BJ (cell line): ENCODE measurements at regions not wholly inside any gene's neighbourhood (a gene's known extent, or its start where the extent isn't known, plus 50 kb on each side); places are given as distances from the start of the nearest gene placed in this dataset.
"Not testable (repeated sequence)": the region's sequence is repeated elsewhere in the genome, so short reads cannot be mapped to it uniquely, and the experiment has no call there.

ENCODE experiments used
- CTCF ChIA-PET: fragments of 350-600 bp; formaldehyde crosslinking; extraction: SDS; loops from one replicate; lab custom pipeline; 2021; ENCODE audit warnings: antibody characterized with exemption, inconsistent platforms; lab: Yijun Ruan, JAX
- POLR2A ChIA-PET: fragments of 300-600 bp; sonication (Branson Sonifier 250); formaldehyde crosslinking; extraction: SDS; loops from one replicate; lab custom pipeline; 2021; ENCODE audit warnings: antibody characterized with exemption; lab: Charles Lee
- DNase-seq: peaks from one replicate; pipeline ENCODE4 v3.0.0-alpha.2; 2011; ENCODE audit warnings: low read depth
- H3K27me3 ChIP-seq: 2 replicates; pipeline ENCODE4 v1.6.0; 2011; ENCODE audit warnings: low read length; ENCODE audit not compliant: control insufficient read depth, insufficient read depth
- H3K36me3 ChIP-seq: 2 replicates; pipeline ENCODE4 v1.5.1; 2011; ENCODE audit warnings: low read length; ENCODE audit not compliant: control insufficient read depth, insufficient read depth
- H3K4me3 ChIP-seq: 2 replicates; pipeline ENCODE4 v1.5.1; 2011; ENCODE audit warnings: low read depth, mild to moderate bottlenecking, control low read depth, low read length
- TF ChIP-seq, protein P1 (sequence below): IDR thresholded peaks from 2 replicates; pipeline ENCODE4 v1.5.1; 2011; ENCODE audit warnings: low read depth, mild to moderate bottlenecking, control low read depth, inconsistent platforms, low read length, moderate library complexity; ENCODE audit not compliant: insufficient read depth

GRCh38 chr3:80331494-80332170 is 563.8 kb upstream of the ROBO1 start:
- POLR2A ChIA-PET, result no interaction called here
- CTCF ChIA-PET, result no interaction called here

DNA sequence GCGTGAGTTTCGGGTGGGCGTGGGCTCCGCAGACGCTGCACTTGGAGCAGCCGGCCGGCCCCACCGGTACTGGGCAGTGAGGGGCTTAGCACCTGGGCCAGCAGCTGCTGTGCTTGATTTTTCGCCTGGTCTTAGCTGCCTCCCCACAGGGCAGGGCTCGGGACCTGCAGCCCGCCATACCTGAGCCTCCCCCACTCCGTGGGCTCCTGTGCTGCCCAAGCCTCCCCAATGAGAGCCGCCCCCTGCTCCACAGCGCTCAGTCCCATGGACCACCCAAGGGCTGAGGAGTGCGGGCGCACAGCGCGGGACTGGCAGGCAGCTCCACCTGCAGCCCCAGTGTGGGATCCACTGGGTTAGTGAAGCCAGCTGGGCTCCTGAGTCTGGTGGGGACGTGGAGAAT is 546.7 kb upstream of the ROBO1 start:
- DNase-seq, CTCF ChIA-PET: not testable (repeated sequence)

More at GRCh38 chr3:80331494-80332170, 563.8 kb upstream of the ROBO1 start:
- no peaks in the 10 kb centered on the region for H3K36me3 ChIP-seq
- no peak for DNase-seq
- H3K27me3 ChIP-seq, result no peaks in the 10 kb centered on the region
- no peak overlapping the region for H3K4me3 ChIP-seq
- TF ChIP-seq, protein P1, sequence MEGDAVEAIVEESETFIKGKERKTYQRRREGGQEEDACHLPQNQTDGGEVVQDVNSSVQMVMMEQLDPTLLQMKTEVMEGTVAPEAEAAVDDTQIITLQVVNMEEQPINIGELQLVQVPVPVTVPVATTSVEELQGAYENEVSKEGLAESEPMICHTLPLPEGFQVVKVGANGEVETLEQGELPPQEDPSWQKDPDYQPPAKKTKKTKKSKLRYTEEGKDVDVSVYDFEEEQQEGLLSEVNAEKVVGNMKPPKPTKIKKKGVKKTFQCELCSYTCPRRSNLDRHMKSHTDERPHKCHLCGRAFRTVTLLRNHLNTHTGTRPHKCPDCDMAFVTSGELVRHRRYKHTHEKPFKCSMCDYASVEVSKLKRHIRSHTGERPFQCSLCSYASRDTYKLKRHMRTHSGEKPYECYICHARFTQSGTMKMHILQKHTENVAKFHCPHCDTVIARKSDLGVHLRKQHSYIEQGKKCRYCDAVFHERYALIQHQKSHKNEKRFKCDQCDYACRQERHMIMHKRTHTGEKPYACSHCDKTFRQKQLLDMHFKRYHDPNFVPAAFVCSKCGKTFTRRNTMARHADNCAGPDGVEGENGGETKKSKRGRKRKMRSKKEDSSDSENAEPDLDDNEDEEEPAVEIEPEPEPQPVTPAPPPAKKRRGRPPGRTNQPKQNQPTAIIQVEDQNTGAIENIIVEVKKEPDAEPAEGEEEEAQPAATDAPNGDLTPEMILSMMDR, result no peak

GRCh38 chr3:80308637-80309036 is 540.8 kb upstream of the ROBO1 start:
- DNase-seq, result no peak
- TF ChIP-seq, protein P1, result no peak
- Histone ChIP-seq H3K36me3 (no peaks in the 10 kb centered on the region), H3K4me3 (no peak overlapping the region), H3K27me3 (no peaks in the 10 kb centered on the region)
- ChIA-PET CTCF (no interaction called here), POLR2A (no interaction called here)

More for the DNA sequence above, 546.7 kb upstream of the ROBO1 start:
- POLR2A ChIA-PET, H3K27me3 ChIP-seq, H3K4me3 ChIP-seq, H3K36me3 ChIP-seq: not testable (repeated sequence)

DNA sequence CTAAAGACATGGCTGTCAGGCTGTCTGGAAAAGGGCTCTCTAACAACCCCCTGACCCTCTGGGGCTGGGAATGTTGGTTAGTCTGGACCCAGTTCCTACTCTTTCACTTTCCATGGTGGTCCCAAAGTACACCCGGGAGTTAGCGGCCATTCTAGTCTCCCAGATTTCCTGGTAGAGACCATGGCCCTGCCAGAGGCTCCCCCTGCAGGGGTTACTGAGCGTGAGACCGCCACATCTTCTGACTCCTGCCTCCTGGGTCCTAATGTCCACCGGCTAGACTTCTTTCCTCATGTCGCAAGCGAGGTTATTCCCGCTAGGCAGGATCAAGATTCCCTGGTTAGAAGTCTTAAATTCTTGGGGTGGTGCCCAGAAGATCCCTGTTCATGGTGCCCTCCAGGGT is 540.0 kb upstream of the ROBO1 start:
- TF ChIP-seq, protein P1, result no peak
- no peak for DNase-seq
- no peaks in the 10 kb centered on the region for H3K27me3 ChIP-seq
- CTCF ChIA-PET, result no interaction called here
- POLR2A ChIA-PET, result no interaction called here
- no peak overlapping the region for H3K4me3 ChIP-seq
- H3K36me3 ChIP-seq, result no peaks in the 10 kb centered on the region

DNA sequence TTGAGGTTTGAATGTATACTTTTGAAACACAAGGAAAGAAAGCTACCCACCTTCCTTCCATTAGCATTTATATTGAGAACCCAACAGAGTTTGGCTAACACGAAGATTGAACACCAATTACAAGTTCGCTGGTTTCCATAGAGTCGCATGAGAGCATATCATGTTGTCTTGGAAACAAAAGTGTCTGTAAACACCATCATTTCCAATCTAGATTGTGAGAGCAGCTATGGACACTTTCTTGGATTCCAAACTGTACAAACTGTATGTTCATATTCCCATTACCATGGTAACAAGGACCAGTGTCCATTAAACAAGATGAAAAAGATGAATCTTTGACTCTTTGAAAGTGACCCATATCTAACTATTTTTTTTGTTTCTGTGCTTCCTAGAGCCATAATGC is 529.9 kb upstream of the ROBO1 start:
- CTCF ChIA-PET, result no interaction called here
- no peak for DNase-seq
- H3K4me3 ChIP-seq, result no peak overlapping the region
- H3K27me3 ChIP-seq, result no peaks in the 10 kb centered on the region
- POLR2A ChIA-PET, result no interaction called here
- TF ChIP-seq, protein P1, result no peak
- no peaks in the 10 kb centered on the region for H3K36me3 ChIP-seq

DNA sequence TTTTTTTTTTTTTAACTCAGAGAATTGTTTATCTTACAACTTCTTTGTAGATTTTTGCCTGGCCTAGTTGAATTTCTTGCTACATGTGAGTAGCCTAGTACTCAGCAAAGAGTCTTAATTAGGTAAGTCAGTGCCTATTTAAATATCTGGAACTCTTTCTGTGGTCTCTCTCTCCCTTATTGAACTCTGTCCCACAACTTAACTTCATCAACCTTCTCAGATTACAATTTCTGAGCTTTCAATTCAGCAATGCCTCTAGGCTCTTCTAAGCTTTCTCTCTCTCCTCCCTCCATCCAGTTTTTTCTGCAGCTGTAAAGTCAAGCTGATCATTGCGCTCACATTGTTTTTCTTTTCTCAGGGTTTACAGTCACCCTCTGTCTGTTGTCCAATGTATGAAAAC is 517.6 kb upstream of the ROBO1 start:
- Histone ChIP-seq H3K4me3 (no peak overlapping the region), H3K27me3 (no peaks in the 10 kb centered on the region), H3K36me3 (no peaks in the 10 kb centered on the region)
- TF ChIP-seq, protein P1, result no peak
- POLR2A ChIA-PET, result no interaction called here
- CTCF ChIA-PET, result no interaction called here
- no peak for DNase-seq
